Neural progenitor cell (in vitro differentiated cells): ENCODE measurements at regions not wholly inside any gene's neighbourhood (a gene's known extent, or its start where the extent isn't known, plus 50 kb on each side); places are given as distances from the start of the nearest gene placed in this dataset.

ENCODE experiments used
- DNase-seq: peaks from one replicate; pipeline ENCODE4 v3.0.0-alpha.2; 2016; ENCODE audit warnings: low spot score
- H2AFZ ChIP-seq: fragments of 200-600 bp; sonication (generic); replicated peaks from 2 replicates; pipeline ENCODE4 v1.6.1; 2016; ENCODE audit warnings: antibody characterized with exemption
- H3F3A ChIP-seq: fragments of 200-600 bp; sonication (generic); 2 replicates; pipeline ENCODE4 v1.6.1; 2016; ENCODE audit warnings: antibody characterized with exemption, low read depth
- H3K27ac ChIP-seq: fragments of 200-600 bp; sonication (generic); 2 replicates; pipeline ENCODE4 v1.5.1; 2016; ENCODE audit warnings: mild to moderate bottlenecking
- H3K27me3 ChIP-seq: fragments of 200-600 bp; sonication (generic); 2 replicates; pipeline ENCODE4 v1.6.1; 2016; ENCODE audit warnings: mild to moderate bottlenecking, moderate library complexity
- H3K36me3 ChIP-seq: fragments of 200-600 bp; sonication (generic); 2 replicates; pipeline ENCODE4 v1.5.1; 2016
- H3K4me1 ChIP-seq: fragments of 200-600 bp; sonication (generic); 2 replicates; pipeline ENCODE4 v1.6.1; 2016; ENCODE audit warnings: mixed run types
- H3K4me2 ChIP-seq: fragments of 200-600 bp; sonication (generic); 2 replicates; pipeline ENCODE4 v1.6.1; 2016
- H3K4me3 ChIP-seq: fragments of 200-600 bp; sonication (generic); 2 replicates; pipeline ENCODE4 v1.5.1; 2016
- H3K79me2 ChIP-seq: fragments of 200-600 bp; sonication (generic); 2 replicates; pipeline ENCODE4 v1.6.1; 2016; ENCODE audit warnings: low read depth
- H3K9ac ChIP-seq: fragments of 200-600 bp; sonication (generic); 2 replicates; pipeline ENCODE4 v1.6.1; 2016
- H3K9me3 ChIP-seq: fragments of 200-600 bp; sonication (generic); 2 replicates; pipeline ENCODE4 v1.5.1; 2016; ENCODE audit warnings: low read depth
- H4K20me1 ChIP-seq: fragments of 200-600 bp; sonication (generic); 2 replicates; pipeline ENCODE4 v1.6.1; 2016; ENCODE audit warnings: low read depth
- H3K27ac Mint-ChIP-seq: 3 replicates; pipeline ENCODE4 v1.8.0; 2021; ENCODE audit warnings: mixed read lengths
- H3K27me3 Mint-ChIP-seq: 2 replicates; pipeline ENCODE4 v1.8.0; 2022; ENCODE audit warnings: low read depth, mild to moderate bottlenecking, inconsistent platforms, moderate library complexity, mixed read lengths; ENCODE audit not compliant: insufficient read depth
- H3K36me3 Mint-ChIP-seq: 3 replicates; pipeline ENCODE4 v1.8.0; 2021; ENCODE audit warnings: mixed read lengths
- H3K4me1 Mint-ChIP-seq: 3 replicates; pipeline ENCODE4 v1.8.0; 2021; ENCODE audit warnings: mixed read lengths
- H3K4me3 Mint-ChIP-seq: 3 replicates; pipeline ENCODE4 v1.8.0; 2021; ENCODE audit warnings: mild to moderate bottlenecking, moderate library complexity, mixed read lengths
- H3K9me3 Mint-ChIP-seq: 3 replicates; pipeline ENCODE4 v1.8.0; 2020; ENCODE audit warnings: mixed read lengths
- EZH2 ChIP-seq: fragments of 200-600 bp; sonication (generic); IDR thresholded peaks from 2 replicates; pipeline ENCODE4 v1.6.1; 2017; ENCODE audit warnings: antibody characterized with exemption, mild to moderate bottlenecking, moderate library complexity
- EZH2phosphoT487 ChIP-seq: fragments of 200-600 bp; sonication (generic); IDR thresholded peaks from 2 replicates; pipeline ENCODE4 v1.6.1; 2017; ENCODE audit warnings: antibody characterized with exemption
- TF ChIP-seq, protein P1 (sequence below): fragments of 200-600 bp; sonication (generic); IDR thresholded peaks from 2 replicates; pipeline ENCODE4 v1.5.1; 2017; ENCODE audit warnings: antibody characterized with exemption, mild to moderate bottlenecking

- Histone ChIP-seq H3F3A (peaks cover 8% of the 10 kb centered on the region), H3K79me2 (no peaks in the 10 kb centered on the region), H3K36me3 (no peaks in the 10 kb centered on the region), H3K4me3 (no peak overlapping the region), H3K27me3 (no peaks in the 10 kb centered on the region), H4K20me1 (no peaks in the 10 kb centered on the region), H3K9me3 (no peaks in the 10 kb centered on the region), H3K4me2 (no peak overlapping the region), H2AFZ (no peak overlapping the region), H3K4me1 (peaks cover 28% of the 10 kb centered on the region), H3K9ac (no peak overlapping the region), H3K27ac (no peak overlapping the region)
- Mint-ChIP-seq H3K4me3 (no peak overlapping the region), H3K9me3 (no peaks in the 10 kb centered on the region), H3K27ac (no peak overlapping the region), H3K4me1 (peaks cover 15% of the 10 kb centered on the region), H3K36me3 (no peaks in the 10 kb centered on the region), H3K27me3 (peaks cover 3% of the 10 kb centered on the region)
- no peak for TF ChIP-seq EZH2phosphoT487
- DNase-seq, result no peak
Measured at GRCh38 chr11:106216281-106216680, 138.8 kb downstream of the AASDHPPT start.

GRCh38 chr11:106217456-106217855 is 140.0 kb downstream of the AASDHPPT start:
- Histone ChIP-seq H3F3A (peaks cover 8% of the 10 kb centered on the region), H3K36me3 (no peaks in the 10 kb centered on the region), H3K4me3 (no peak overlapping the region), H3K4me2 (no peak overlapping the region), H4K20me1 (no peaks in the 10 kb centered on the region), H3K27ac (no peak overlapping the region), H2AFZ (no peak overlapping the region), H3K79me2 (no peaks in the 10 kb centered on the region), H3K27me3 (no peaks in the 10 kb centered on the region), H3K4me1 (peaks cover 28% of the 10 kb centered on the region), H3K9me3 (no peaks in the 10 kb centered on the region), H3K9ac (no peak overlapping the region)
- H3K4me1 Mint-ChIP-seq, result peaks cover 10% of the 10 kb centered on the region
- H3K9me3 Mint-ChIP-seq, result peaks cover 6% of the 10 kb centered on the region
- TF ChIP-seq, protein P1, sequence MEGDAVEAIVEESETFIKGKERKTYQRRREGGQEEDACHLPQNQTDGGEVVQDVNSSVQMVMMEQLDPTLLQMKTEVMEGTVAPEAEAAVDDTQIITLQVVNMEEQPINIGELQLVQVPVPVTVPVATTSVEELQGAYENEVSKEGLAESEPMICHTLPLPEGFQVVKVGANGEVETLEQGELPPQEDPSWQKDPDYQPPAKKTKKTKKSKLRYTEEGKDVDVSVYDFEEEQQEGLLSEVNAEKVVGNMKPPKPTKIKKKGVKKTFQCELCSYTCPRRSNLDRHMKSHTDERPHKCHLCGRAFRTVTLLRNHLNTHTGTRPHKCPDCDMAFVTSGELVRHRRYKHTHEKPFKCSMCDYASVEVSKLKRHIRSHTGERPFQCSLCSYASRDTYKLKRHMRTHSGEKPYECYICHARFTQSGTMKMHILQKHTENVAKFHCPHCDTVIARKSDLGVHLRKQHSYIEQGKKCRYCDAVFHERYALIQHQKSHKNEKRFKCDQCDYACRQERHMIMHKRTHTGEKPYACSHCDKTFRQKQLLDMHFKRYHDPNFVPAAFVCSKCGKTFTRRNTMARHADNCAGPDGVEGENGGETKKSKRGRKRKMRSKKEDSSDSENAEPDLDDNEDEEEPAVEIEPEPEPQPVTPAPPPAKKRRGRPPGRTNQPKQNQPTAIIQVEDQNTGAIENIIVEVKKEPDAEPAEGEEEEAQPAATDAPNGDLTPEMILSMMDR, result no peak
- no peak for TF ChIP-seq EZH2phosphoT487
- TF ChIP-seq EZH2, result no peak
- H3K4me3 Mint-ChIP-seq, result no peak overlapping the region
- peaks cover 3% of the 10 kb centered on the region for H3K27me3 Mint-ChIP-seq
- no peak overlapping the region for H3K27ac Mint-ChIP-seq
- no peak for DNase-seq
- no peaks in the 10 kb centered on the region for H3K36me3 Mint-ChIP-seq

GRCh38 chr11:106218106-106218505 is 140.6 kb downstream of the AASDHPPT start:
- no peak overlapping the region for H3K4me3 ChIP-seq
- Mint-ChIP-seq H3K36me3 (no peaks in the 10 kb centered on the region), H3K9me3 (peaks cover 10% of the 10 kb centered on the region), H3K27ac (peak overlapping the region; percentile 92), H3K4me1 (peaks cover 10% of the 10 kb centered on the region), H3K4me3 (no peak overlapping the region), H3K27me3 (peaks cover 3% of the 10 kb centered on the region)
- H3K4me1 ChIP-seq, result peaks cover 28% of the 10 kb centered on the region
- DNase-seq, result peak; percentile 60
- H3K27ac ChIP-seq, result peak overlapping the region; percentile 57
- H3K9ac ChIP-seq, result no peak overlapping the region
- H3K79me2 ChIP-seq, result no peaks in the 10 kb centered on the region
- H2AFZ ChIP-seq, result no peak overlapping the region
- H3F3A ChIP-seq, result peaks cover 8% of the 10 kb centered on the region
- H3K36me3 ChIP-seq, result no peaks in the 10 kb centered on the region
- TF ChIP-seq EZH2phosphoT487 (no peak), EZH2 (no peak)
- TF ChIP-seq, protein P1, result no peak
- H4K20me1 ChIP-seq, result no peaks in the 10 kb centered on the region
- H3K27me3 ChIP-seq, result no peaks in the 10 kb centered on the region
- H3K9me3 ChIP-seq, result no peaks in the 10 kb centered on the region
- peak overlapping the region; percentile 14 for H3K4me2 ChIP-seq

- H3K9ac ChIP-seq, result no peak overlapping the region
- H3F3A ChIP-seq, result peaks cover 8% of the 10 kb centered on the region
- peaks cover 6% of the 10 kb centered on the region for H3K27me3 Mint-ChIP-seq
- H3K4me1 Mint-ChIP-seq, result peaks cover 9% of the 10 kb centered on the region
- no peaks in the 10 kb centered on the region for H3K27me3 ChIP-seq
- H3K27ac Mint-ChIP-seq, result no peak overlapping the region
- no peak overlapping the region for H3K4me3 Mint-ChIP-seq
- H3K4me1 ChIP-seq, result peaks cover 16% of the 10 kb centered on the region
- no peaks in the 10 kb centered on the region for H4K20me1 ChIP-seq
- no peak for TF ChIP-seq EZH2
- TF ChIP-seq EZH2phosphoT487, result no peak
- TF ChIP-seq, protein P1, result no peak
- no peak for DNase-seq
- H3K79me2 ChIP-seq, result no peaks in the 10 kb centered on the region
- no peak overlapping the region for H3K4me3 ChIP-seq
- H3K36me3 ChIP-seq, result no peaks in the 10 kb centered on the region
- no peaks in the 10 kb centered on the region for H3K36me3 Mint-ChIP-seq
- no peak overlapping the region for H3K27ac ChIP-seq
- H3K9me3 Mint-ChIP-seq, result peaks cover 18% of the 10 kb centered on the region
- H3K4me2 ChIP-seq, result no peak overlapping the region
- H3K9me3 ChIP-seq, result no peaks in the 10 kb centered on the region
- no peak overlapping the region for H2AFZ ChIP-seq
Measured at GRCh38 chr11:106222626-106223025, 145.2 kb downstream of the AASDHPPT start.
